Stomach (tissue), 4 donors: ENCODE measurements at regions not wholly inside any gene's neighbourhood (a gene's known extent, or its start where the extent isn't known, plus 50 kb on each side); places are given as distances from the start of the nearest gene placed in this dataset.
"Not testable (repeated sequence)": the region's sequence is repeated elsewhere in the genome, so short reads cannot be mapped to it uniquely, and the experiment has no call there.

Source experiments
- POLR2A ChIP-seq, 4 donors: fragments of 450-650 bp; IDR thresholded peaks; one replicate each; pipeline ENCODE4 v1.6.1; 2016; ENCODE audit warnings: antibody characterized with exemption in 4 of 4, control low read depth in 2 of 4, mild to moderate bottlenecking in 1 of 4, moderate library complexity in 1 of 4
- TF ChIP-seq, protein P1 (sequence below), 7 experiments: fragments of 450-650 bp in 4 of 7; fragments of 200-600 bp in 3 of 7; sonication (generic) in 3 of 7; IDR thresholded peaks; one replicate each; pipeline ENCODE4 v1.5.1; 2016 to 2019; ENCODE audit warnings: antibody characterized with exemption in 7 of 7, control low read depth in 2 of 7, mild to moderate bottlenecking in 1 of 7

DNA sequence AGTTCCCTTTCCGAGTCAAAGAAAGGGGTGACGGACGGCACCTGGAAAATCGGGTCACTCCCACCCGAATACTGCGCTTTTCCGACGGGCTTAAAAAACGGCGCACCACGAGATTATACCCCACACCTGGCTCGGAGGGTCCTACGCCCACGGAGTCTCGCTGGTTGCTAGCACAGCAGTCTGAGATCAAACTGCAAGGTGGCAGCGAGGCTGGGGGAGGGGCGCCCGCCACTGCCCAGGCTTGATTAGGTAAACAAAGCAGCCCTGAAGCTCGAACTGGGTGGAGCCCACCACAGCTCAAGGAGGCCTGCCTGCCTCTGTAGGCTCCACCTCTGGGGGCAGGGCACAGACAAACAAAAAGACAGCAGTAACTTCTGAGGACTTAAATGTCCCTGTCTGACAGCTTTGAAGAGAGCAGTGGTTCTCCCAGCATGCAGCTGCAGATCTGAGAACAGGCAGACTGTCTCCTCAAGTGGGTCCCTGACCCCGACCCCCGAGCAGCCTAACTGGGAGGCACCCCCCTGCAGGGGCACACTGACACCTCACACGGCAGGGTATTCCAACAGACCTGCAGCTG lies 117.5 kb upstream of the BCL6 start:
- TF ChIP-seq, protein P1, sequence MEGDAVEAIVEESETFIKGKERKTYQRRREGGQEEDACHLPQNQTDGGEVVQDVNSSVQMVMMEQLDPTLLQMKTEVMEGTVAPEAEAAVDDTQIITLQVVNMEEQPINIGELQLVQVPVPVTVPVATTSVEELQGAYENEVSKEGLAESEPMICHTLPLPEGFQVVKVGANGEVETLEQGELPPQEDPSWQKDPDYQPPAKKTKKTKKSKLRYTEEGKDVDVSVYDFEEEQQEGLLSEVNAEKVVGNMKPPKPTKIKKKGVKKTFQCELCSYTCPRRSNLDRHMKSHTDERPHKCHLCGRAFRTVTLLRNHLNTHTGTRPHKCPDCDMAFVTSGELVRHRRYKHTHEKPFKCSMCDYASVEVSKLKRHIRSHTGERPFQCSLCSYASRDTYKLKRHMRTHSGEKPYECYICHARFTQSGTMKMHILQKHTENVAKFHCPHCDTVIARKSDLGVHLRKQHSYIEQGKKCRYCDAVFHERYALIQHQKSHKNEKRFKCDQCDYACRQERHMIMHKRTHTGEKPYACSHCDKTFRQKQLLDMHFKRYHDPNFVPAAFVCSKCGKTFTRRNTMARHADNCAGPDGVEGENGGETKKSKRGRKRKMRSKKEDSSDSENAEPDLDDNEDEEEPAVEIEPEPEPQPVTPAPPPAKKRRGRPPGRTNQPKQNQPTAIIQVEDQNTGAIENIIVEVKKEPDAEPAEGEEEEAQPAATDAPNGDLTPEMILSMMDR (IDR thresholded peaks at IDR 0.05) = not testable (repeated sequence)
- TF ChIP-seq POLR2A (IDR thresholded peaks at IDR 0.05) = not testable (repeated sequence)
